ENCODE measurements at regions not wholly inside any gene's neighbourhood (a gene's known extent, or its start where the extent isn't known, plus 50 kb on each side); places are given as distances from the start of the nearest gene placed in this dataset.

GRCh38 chr4:108450236-108450898, 170.0 kb upstream of the RPL34 start:
- H2BK5ac ChIP-seq (ENCODE audit: low read length), result no peak overlapping the region
- DNase-seq, result no peak
- no peaks in the 10 kb centered on the region for H3K79me1 ChIP-seq (ENCODE audit: low read length)
- no peaks in the 10 kb centered on the region for H3K4me1 ChIP-seq (ENCODE audit: control insufficient read depth, low read depth, low read length)
- H3K27ac ChIP-seq (ENCODE audit: low read depth, low read length), result no peak overlapping the region
- H3K9ac ChIP-seq (ENCODE audit: low read length), result no peak overlapping the region
- no peaks in the 10 kb centered on the region for H3K79me2 ChIP-seq (ENCODE audit: control insufficient read depth, insufficient read depth, low read length)
- no peak overlapping the region for H2BK120ac ChIP-seq (ENCODE audit: low read depth, low read length)
- H3K36me3 ChIP-seq (ENCODE audit: control insufficient read depth, insufficient read depth, low read length), result no peaks in the 10 kb centered on the region
- no peak overlapping the region for H3K4ac ChIP-seq (ENCODE audit: low read depth, low read length)
- H3K56ac ChIP-seq (ENCODE audit: low read length), result no peak overlapping the region
- no peak overlapping the region for H3K18ac ChIP-seq (ENCODE audit: low read length)
- H3K23ac ChIP-seq (ENCODE audit: low read length), result no peak overlapping the region
- H4K8ac ChIP-seq (ENCODE audit: low read depth, low read length), result no peak overlapping the region
- H3K4me2 ChIP-seq (ENCODE audit: low read length), result no peak overlapping the region
- H4K5ac ChIP-seq (ENCODE audit: low read length), result no peak overlapping the region
- no peak overlapping the region for H2BK15ac ChIP-seq (replicated peaks; ENCODE audit: low read depth)
- H2AK5ac ChIP-seq (ENCODE audit: low read length), result no peak overlapping the region
- WGBS (ENCODE audit: extremely low coverage, insufficient coverage, low lambda C conversion rate), result no CpG with 5 or more reads among the region's 5 CpGs
- no peaks in the 10 kb centered on the region for H3K27me3 ChIP-seq (ENCODE audit: insufficient read depth, low read length, poor library complexity)
- H3K4me3 ChIP-seq (ENCODE audit: low read length), result no peak overlapping the region

- no peak overlapping the region for H2BK5ac ChIP-seq (ENCODE audit: low read length)
- no peak overlapping the region for H3K4ac ChIP-seq (ENCODE audit: low read depth, low read length)
- H3K56ac ChIP-seq (ENCODE audit: low read length), result no peak overlapping the region
- H3K79me1 ChIP-seq (ENCODE audit: low read length), result no peaks in the 10 kb centered on the region
- no peak overlapping the region for H4K8ac ChIP-seq (ENCODE audit: low read depth, low read length)
- H3K23ac ChIP-seq (ENCODE audit: low read length), result no peak overlapping the region
- no peaks in the 10 kb centered on the region for H3K36me3 ChIP-seq (ENCODE audit: control insufficient read depth, insufficient read depth, low read length)
- H2AK5ac ChIP-seq (ENCODE audit: low read length), result no peak overlapping the region
- no peak overlapping the region for H3K4me2 ChIP-seq (ENCODE audit: low read length)
- no peak overlapping the region for H3K18ac ChIP-seq (ENCODE audit: low read length)
- no peak overlapping the region for H3K9ac ChIP-seq (ENCODE audit: low read length)
- H3K27me3 ChIP-seq (ENCODE audit: insufficient read depth, low read length, poor library complexity), result no peaks in the 10 kb centered on the region
- no peak overlapping the region for H4K5ac ChIP-seq (ENCODE audit: low read length)
- H3K4me3 ChIP-seq (ENCODE audit: low read length), result no peak overlapping the region
- no peaks in the 10 kb centered on the region for H3K79me2 ChIP-seq (ENCODE audit: control insufficient read depth, insufficient read depth, low read length)
- H2BK15ac ChIP-seq (replicated peaks; ENCODE audit: low read depth), result no peak overlapping the region
- H3K27ac ChIP-seq (ENCODE audit: low read depth, low read length), result no peak overlapping the region
- H2BK120ac ChIP-seq (ENCODE audit: low read depth, low read length), result no peak overlapping the region
- no CpG with 5 or more reads among the region's 1 CpG for WGBS (ENCODE audit: extremely low coverage, insufficient coverage, low lambda C conversion rate)
- DNase-seq, result no peak
- H3K4me1 ChIP-seq (ENCODE audit: control insufficient read depth, low read depth, low read length), result no peaks in the 10 kb centered on the region
Observed at GRCh38 chr4:108449129-108449528, 171.2 kb upstream of the RPL34 start.

GRCh38 chr4:108446556-108446955, 173.8 kb upstream of the RPL34 start:
- Histone ChIP-seq H4K5ac (ENCODE audit: low read length) (no peak overlapping the region), H3K4me1 (ENCODE audit: control insufficient read depth, low read depth, low read length) (no peaks in the 10 kb centered on the region), H3K18ac (ENCODE audit: low read length) (no peak overlapping the region), H3K4me2 (ENCODE audit: low read length) (no peak overlapping the region), H3K79me2 (ENCODE audit: control insufficient read depth, insufficient read depth, low read length) (no peaks in the 10 kb centered on the region), H3K36me3 (ENCODE audit: control insufficient read depth, insufficient read depth, low read length) (no peaks in the 10 kb centered on the region), H3K4ac (ENCODE audit: low read depth, low read length) (no peak overlapping the region), H3K79me1 (ENCODE audit: low read length) (no peaks in the 10 kb centered on the region), H3K4me3 (ENCODE audit: low read length) (no peak overlapping the region), H2AK5ac (ENCODE audit: low read length) (no peak overlapping the region), H2BK15ac (replicated peaks; ENCODE audit: low read depth) (no peak overlapping the region), H4K8ac (ENCODE audit: low read depth, low read length) (no peak overlapping the region), H3K27me3 (ENCODE audit: insufficient read depth, low read length, poor library complexity) (no peaks in the 10 kb centered on the region), H3K23ac (ENCODE audit: low read length) (no peak overlapping the region), H2BK120ac (ENCODE audit: low read depth, low read length) (no peak overlapping the region), H2BK5ac (ENCODE audit: low read length) (no peak overlapping the region), H3K9ac (ENCODE audit: low read length) (no peak overlapping the region), H3K56ac (ENCODE audit: low read length) (no peak overlapping the region), H3K27ac (ENCODE audit: low read depth, low read length) (no peak overlapping the region)
- no CpG with 5 or more reads among the region's 7 CpGs for WGBS (ENCODE audit: extremely low coverage, insufficient coverage, low lambda C conversion rate)
- peak; percentile 2 for DNase-seq

- Histone ChIP-seq H3K18ac (ENCODE audit: low read length) (no peak overlapping the region), H3K4me1 (ENCODE audit: control insufficient read depth, low read depth, low read length) (no peaks in the 10 kb centered on the region), H4K5ac (ENCODE audit: low read length) (no peak overlapping the region), H3K4me2 (ENCODE audit: low read length) (no peak overlapping the region), H3K56ac (ENCODE audit: low read length) (no peak overlapping the region), H3K79me1 (ENCODE audit: low read length) (no peaks in the 10 kb centered on the region), H2BK15ac (replicated peaks; ENCODE audit: low read depth) (no peak overlapping the region), H3K27ac (ENCODE audit: low read depth, low read length) (no peak overlapping the region), H2BK5ac (ENCODE audit: low read length) (no peak overlapping the region), H3K23ac (ENCODE audit: low read length) (no peak overlapping the region), H3K27me3 (ENCODE audit: insufficient read depth, low read length, poor library complexity) (no peaks in the 10 kb centered on the region), H3K79me2 (ENCODE audit: control insufficient read depth, insufficient read depth, low read length) (no peaks in the 10 kb centered on the region), H3K4me3 (ENCODE audit: low read length) (no peak overlapping the region), H3K4ac (ENCODE audit: low read depth, low read length) (no peak overlapping the region), H2AK5ac (ENCODE audit: low read length) (no peak overlapping the region), H4K8ac (ENCODE audit: low read depth, low read length) (no peak overlapping the region), H3K9ac (ENCODE audit: low read length) (no peak overlapping the region), H3K36me3 (ENCODE audit: control insufficient read depth, insufficient read depth, low read length) (no peaks in the 10 kb centered on the region), H2BK120ac (ENCODE audit: low read depth, low read length) (no peak overlapping the region)
- no peak for DNase-seq
- no CpG with 5 or more reads among the region's 2 CpGs for WGBS (ENCODE audit: extremely low coverage, insufficient coverage, low lambda C conversion rate)
Observed at GRCh38 chr4:108445716-108446115, 174.7 kb upstream of the RPL34 start.

- Histone ChIP-seq H3K4me1 (ENCODE audit: control insufficient read depth, low read depth, low read length) (no peaks in the 10 kb centered on the region), H3K18ac (ENCODE audit: low read length) (no peak overlapping the region), H2BK15ac (replicated peaks; ENCODE audit: low read depth) (no peak overlapping the region), H2BK5ac (ENCODE audit: low read length) (no peak overlapping the region), H3K4me3 (ENCODE audit: low read length) (no peak overlapping the region), H3K79me1 (ENCODE audit: low read length) (no peaks in the 10 kb centered on the region), H3K23ac (ENCODE audit: low read length) (no peak overlapping the region), H2BK120ac (ENCODE audit: low read depth, low read length) (no peak overlapping the region), H3K9ac (ENCODE audit: low read length) (no peak overlapping the region), H3K36me3 (ENCODE audit: control insufficient read depth, insufficient read depth, low read length) (no peaks in the 10 kb centered on the region), H2AK5ac (ENCODE audit: low read length) (no peak overlapping the region), H3K4ac (ENCODE audit: low read depth, low read length) (no peak overlapping the region), H3K27ac (ENCODE audit: low read depth, low read length) (no peak overlapping the region), H3K56ac (ENCODE audit: low read length) (no peak overlapping the region), H4K5ac (ENCODE audit: low read length) (no peak overlapping the region), H3K79me2 (ENCODE audit: control insufficient read depth, insufficient read depth, low read length) (no peaks in the 10 kb centered on the region), H4K8ac (ENCODE audit: low read depth, low read length) (no peak overlapping the region), H3K4me2 (ENCODE audit: low read length) (no peak overlapping the region), H3K27me3 (ENCODE audit: insufficient read depth, low read length, poor library complexity) (no peaks in the 10 kb centered on the region)
- no peak for DNase-seq
- WGBS (ENCODE audit: extremely low coverage, insufficient coverage, low lambda C conversion rate), result no CpG with 5 or more reads among the region's 3 CpGs
Observed at GRCh38 chr4:108443585-108443984, 176.8 kb upstream of the RPL34 start.

GRCh38 chr4:108433832-108434231, 186.5 kb upstream of the RPL34 start:
- no peak overlapping the region for H3K56ac ChIP-seq (ENCODE audit: low read length)
- no peak overlapping the region for H3K23ac ChIP-seq (ENCODE audit: low read length)
- no peak overlapping the region for H4K5ac ChIP-seq (ENCODE audit: low read length)
- H3K36me3 ChIP-seq (ENCODE audit: control insufficient read depth, insufficient read depth, low read length), result no peaks in the 10 kb centered on the region
- H3K18ac ChIP-seq (ENCODE audit: low read length), result no peak overlapping the region
- no peak overlapping the region for H2BK5ac ChIP-seq (ENCODE audit: low read length)
- H3K9ac ChIP-seq (ENCODE audit: low read length), result no peak overlapping the region
- H3K79me2 ChIP-seq (ENCODE audit: control insufficient read depth, insufficient read depth, low read length), result no peaks in the 10 kb centered on the region
- DNase-seq, result no peak
- no peak overlapping the region for H3K27ac ChIP-seq (ENCODE audit: low read depth, low read length)
- H2AK5ac ChIP-seq (ENCODE audit: low read length), result no peak overlapping the region
- H3K4ac ChIP-seq (ENCODE audit: low read depth, low read length), result no peak overlapping the region
- no peak overlapping the region for H3K4me2 ChIP-seq (ENCODE audit: low read length)
- H3K27me3 ChIP-seq (ENCODE audit: insufficient read depth, low read length, poor library complexity), result no peaks in the 10 kb centered on the region
- no peak overlapping the region for H2BK15ac ChIP-seq (replicated peaks; ENCODE audit: low read depth)
- no CpG with 5 or more reads among the region's 6 CpGs for WGBS (ENCODE audit: extremely low coverage, insufficient coverage, low lambda C conversion rate)
- H3K79me1 ChIP-seq (ENCODE audit: low read length), result no peaks in the 10 kb centered on the region
- H3K4me1 ChIP-seq (ENCODE audit: control insufficient read depth, low read depth, low read length), result no peaks in the 10 kb centered on the region
- no peak overlapping the region for H4K8ac ChIP-seq (ENCODE audit: low read depth, low read length)
- H3K4me3 ChIP-seq (ENCODE audit: low read length), result no peak overlapping the region
- no peak overlapping the region for H2BK120ac ChIP-seq (ENCODE audit: low read depth, low read length)
